WTC11 (cell line): ENCODE measurements at regions not wholly inside any gene's neighbourhood (a gene's known extent, or its start where the extent isn't known, plus 50 kb on each side); places are given as distances from the start of the nearest gene placed in this dataset.

Experiments
- ATAC-seq: fragments of 200-7000 bp; cut with Tn5 transposase; 2 replicates; pipeline ENCODE4 v1.10.0; 2021; ENCODE audit warnings: mild to moderate bottlenecking, moderate library complexity
- CTCF ChIA-PET: fragments of 300-600 bp; sonication (Branson Sonifier 250); formaldehyde crosslinking; loops from one replicate; lab custom pipeline; 2021; ENCODE audit warnings: antibody characterized with exemption; lab: Charles Lee
- POLR2A ChIA-PET: fragments of 350-600 bp; sonication (Branson Sonifier 250); formaldehyde crosslinking; loops from one replicate; lab custom pipeline; 2021; ENCODE audit warnings: antibody characterized with exemption; lab: Charles Lee
- DNase-seq: peaks from one replicate; pipeline ENCODE4 v3.0.0; 2021; ENCODE audit warnings: low spot score
- H3K27ac Mint-ChIP-seq: 2 replicates; pipeline ENCODE4 v1.8.0; 2021; ENCODE audit warnings: mixed read lengths
- H3K27me3 Mint-ChIP-seq: 2 replicates; pipeline ENCODE4 v1.8.0; 2021; ENCODE audit warnings: low read depth, mild to moderate bottlenecking, moderate library complexity, mixed read lengths
- H3K36me3 Mint-ChIP-seq: 2 replicates; pipeline ENCODE4 v1.8.0; 2021; ENCODE audit warnings: mixed read lengths
- H3K4me1 Mint-ChIP-seq: 2 replicates; pipeline ENCODE4 v1.8.0; 2022; ENCODE audit warnings: mixed read lengths
- H3K4me3 Mint-ChIP-seq: 2 replicates; pipeline ENCODE4 v1.8.0; 2021; ENCODE audit warnings: mild to moderate bottlenecking, moderate library complexity, mixed read lengths
- H3K9me3 Mint-ChIP-seq: 2 replicates; pipeline ENCODE4 v1.8.0; 2021; ENCODE audit warnings: mixed read lengths
- CBFB ChIP-seq: sonication (generic); formaldehyde crosslinking; IDR thresholded peaks from 2 replicates; pipeline ENCODE4 v1.8.1; 2022; ENCODE audit warnings: mild to moderate bottlenecking, low read depth, missing genetic modification reagents
- CREM ChIP-seq: sonication (generic); formaldehyde crosslinking; IDR thresholded peaks from 2 replicates; pipeline ENCODE4 v1.8.1; 2022; ENCODE audit warnings: mild to moderate bottlenecking, missing genetic modification reagents, moderate library complexity
- ELF4 ChIP-seq: sonication (generic); formaldehyde crosslinking; IDR thresholded peaks from 2 replicates; pipeline ENCODE4 v1.8.1; 2022; ENCODE audit warnings: low read depth, mild to moderate bottlenecking, moderate library complexity, missing genetic modification reagents
- ESRRA ChIP-seq: sonication (generic); formaldehyde crosslinking; IDR thresholded peaks from 2 replicates; pipeline ENCODE4 v1.8.1; 2022; ENCODE audit warnings: mild to moderate bottlenecking, missing genetic modification reagents, borderline replicate concordance
- GABPB1 ChIP-seq: sonication (generic); formaldehyde crosslinking; IDR thresholded peaks from 2 replicates; pipeline ENCODE4 v1.8.1; 2023; ENCODE audit warnings: mild to moderate bottlenecking, missing genetic modification reagents
- GRHL2 ChIP-seq: fragments of 250-450 bp; sonication (Bioruptor Pico); IDR thresholded peaks from 2 replicates; pipeline ENCODE4 v1.8.0; 2022; ENCODE audit warnings: mild to moderate bottlenecking, moderate library complexity; ENCODE audit not compliant: insufficient replicate concordance, severe bottlenecking
- HMGA2 ChIP-seq: fragments of 250-450 bp; sonication (Bioruptor Pico); IDR thresholded peaks from 2 replicates; pipeline ENCODE4 v1.4.0; 2021; ENCODE audit warnings: mild to moderate bottlenecking, moderate library complexity
- JUN ChIP-seq: sonication (generic); formaldehyde crosslinking; IDR thresholded peaks from 2 replicates; pipeline ENCODE4 v1.8.0; 2023; ENCODE audit warnings: mild to moderate bottlenecking, missing genetic modification reagents
- KAT7 ChIP-seq: sonication (generic); formaldehyde crosslinking; IDR thresholded peaks from 2 replicates; pipeline ENCODE4 v1.8.1; 2023; ENCODE audit warnings: missing genetic modification reagents, mild to moderate bottlenecking, borderline replicate concordance
- NFATC4 ChIP-seq: fragments of 250-450 bp; sonication (Bioruptor Pico); IDR thresholded peaks from 2 replicates; pipeline ENCODE4 v1.9.0; 2021; ENCODE audit warnings: mild to moderate bottlenecking
- NFE2L1 ChIP-seq: sonication (generic); formaldehyde crosslinking; IDR thresholded peaks from 2 replicates; pipeline ENCODE4 v1.8.1; 2023; ENCODE audit warnings: missing genetic modification reagents
- NFYB ChIP-seq: sonication (generic); formaldehyde crosslinking; conservative IDR thresholded peaks from 2 replicates; pipeline ENCODE4 v1.8.0; 2022; ENCODE audit warnings: low read depth, missing genetic modification reagents
- SMAD4 ChIP-seq: sonication (generic); formaldehyde crosslinking; IDR thresholded peaks from 2 replicates; pipeline ENCODE4 v1.8.0; 2022; ENCODE audit warnings: mild to moderate bottlenecking, missing genetic modification reagents
- SP1 ChIP-seq: sonication (generic); formaldehyde crosslinking; conservative IDR thresholded peaks from 2 replicates; pipeline ENCODE4 v1.8.1; 2022; ENCODE audit warnings: missing genetic modification reagents
- ZNF121 ChIP-seq: sonication (generic); formaldehyde crosslinking; IDR thresholded peaks from 2 replicates; pipeline ENCODE4 v1.8.0; 2023; ENCODE audit warnings: missing genetic modification reagents
- ZNF138 ChIP-seq: sonication (generic); formaldehyde crosslinking; conservative IDR thresholded peaks from 2 replicates; pipeline ENCODE4 v1.8.1; 2022; ENCODE audit warnings: mild to moderate bottlenecking, moderate library complexity, missing genetic modification reagents
- ZNF396 ChIP-seq: fragments of 250-450 bp; sonication (Bioruptor Pico); IDR thresholded peaks from 2 replicates; pipeline ENCODE4 v1.8.0; 2021; ENCODE audit warnings: mild to moderate bottlenecking, moderate library complexity, borderline replicate concordance
- ZNF423 ChIP-seq: fragments of 250-450 bp; sonication (Bioruptor Pico); IDR thresholded peaks from 2 replicates; pipeline ENCODE4 v2.1.2; 2022; ENCODE audit warnings: mild to moderate bottlenecking, moderate library complexity
- ZNF671 ChIP-seq: fragments of 250-450 bp; sonication (Bioruptor Pico); IDR thresholded peaks from 2 replicates; pipeline ENCODE4 v1.8.0; 2021; ENCODE audit warnings: mild to moderate bottlenecking
- TF ChIP-seq, protein P1 (sequence below): fragments of 250-450 bp; sonication (Bioruptor Pico); IDR thresholded peaks from 2 replicates; pipeline ENCODE4 v1.9.0; 2021; ENCODE audit warnings: moderate library complexity, mild to moderate bottlenecking, inconsistent platforms, borderline replicate concordance
- TF ChIP-seq, protein P2 (sequence below): sonication (generic); formaldehyde crosslinking; IDR thresholded peaks from 2 replicates; pipeline ENCODE4 v1.8.0; 2022; ENCODE audit warnings: mild to moderate bottlenecking, missing genetic modification reagents
- TF ChIP-seq, protein P3 (sequence below): fragments of 250-450 bp; sonication (Bioruptor Pico); IDR thresholded peaks from 2 replicates; pipeline ENCODE4 v1.9.0; 2021; ENCODE audit warnings: mild to moderate bottlenecking
- TF ChIP-seq, protein P4 (sequence below): sonication (generic); formaldehyde crosslinking; IDR thresholded peaks from 2 replicates; pipeline ENCODE4 v1.8.1; 2023; ENCODE audit warnings: mild to moderate bottlenecking, missing genetic modification reagents
- TF ChIP-seq, protein P5 (sequence below): sonication (generic); formaldehyde crosslinking; IDR thresholded peaks from 2 replicates; pipeline ENCODE4 v1.8.0; 2022; ENCODE audit warnings: mild to moderate bottlenecking, missing genetic modification reagents
- TF ChIP-seq, protein P6 (sequence below): sonication (generic); formaldehyde crosslinking; IDR thresholded peaks from 2 replicates; pipeline ENCODE4 v1.8.0; 2022; ENCODE audit warnings: mild to moderate bottlenecking, missing genetic modification reagents
- TF ChIP-seq, protein P7 (sequence below): sonication (generic); formaldehyde crosslinking; IDR thresholded peaks from 2 replicates; pipeline ENCODE4 v1.8.1; 2022; ENCODE audit warnings: mild to moderate bottlenecking, moderate library complexity, missing genetic modification reagents

DNA sequence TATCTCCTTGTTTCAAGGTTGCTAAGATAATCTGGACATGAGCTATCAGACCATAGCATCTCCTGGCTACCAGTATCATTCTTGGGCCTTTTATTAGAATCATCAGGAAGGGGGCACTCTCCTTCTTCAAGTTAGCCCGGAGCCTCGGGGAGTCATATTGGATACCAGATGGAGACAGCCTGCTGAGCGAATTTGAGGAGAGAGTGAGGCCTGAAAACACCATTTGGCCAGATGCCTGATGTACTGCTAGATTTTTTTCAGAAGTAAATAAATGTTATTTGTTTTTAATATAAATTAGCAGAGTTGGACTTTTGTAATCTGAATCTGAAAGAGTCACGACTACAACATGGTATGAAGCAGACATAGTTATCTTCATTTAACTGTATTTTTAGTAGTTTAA is 848.6 kb downstream of the IGSF11 start (continued):
- TF ChIP-seq, protein P1, sequence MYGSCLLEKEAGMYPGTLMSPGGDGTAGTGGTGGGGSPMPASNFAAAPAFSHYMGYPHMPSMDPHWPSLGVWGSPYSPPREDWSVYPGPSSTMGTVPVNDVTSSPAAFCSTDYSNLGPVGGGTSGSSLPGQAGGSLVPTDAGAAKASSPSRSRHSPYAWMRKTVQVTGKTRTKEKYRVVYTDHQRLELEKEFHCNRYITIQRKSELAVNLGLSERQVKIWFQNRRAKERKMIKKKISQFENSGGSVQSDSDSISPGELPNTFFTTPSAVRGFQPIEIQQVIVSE, result no peak
- TF ChIP-seq GRHL2, result no peak
- no peak for TF ChIP-seq SP1 (CRISPR knock-in tag)
- no peak for TF ChIP-seq ESRRA (CRISPR knock-in tag)
- TF ChIP-seq, protein P2, sequence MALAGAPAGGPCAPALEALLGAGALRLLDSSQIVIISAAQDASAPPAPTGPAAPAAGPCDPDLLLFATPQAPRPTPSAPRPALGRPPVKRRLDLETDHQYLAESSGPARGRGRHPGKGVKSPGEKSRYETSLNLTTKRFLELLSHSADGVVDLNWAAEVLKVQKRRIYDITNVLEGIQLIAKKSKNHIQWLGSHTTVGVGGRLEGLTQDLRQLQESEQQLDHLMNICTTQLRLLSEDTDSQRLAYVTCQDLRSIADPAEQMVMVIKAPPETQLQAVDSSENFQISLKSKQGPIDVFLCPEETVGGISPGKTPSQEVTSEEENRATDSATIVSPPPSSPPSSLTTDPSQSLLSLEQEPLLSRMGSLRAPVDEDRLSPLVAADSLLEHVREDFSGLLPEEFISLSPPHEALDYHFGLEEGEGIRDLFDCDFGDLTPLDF, result no peak
- TF ChIP-seq ZNF423 (CRISPR knock-in tag), result no peak
- TF ChIP-seq CREM (CRISPR knock-in tag), result no peak

DNA sequence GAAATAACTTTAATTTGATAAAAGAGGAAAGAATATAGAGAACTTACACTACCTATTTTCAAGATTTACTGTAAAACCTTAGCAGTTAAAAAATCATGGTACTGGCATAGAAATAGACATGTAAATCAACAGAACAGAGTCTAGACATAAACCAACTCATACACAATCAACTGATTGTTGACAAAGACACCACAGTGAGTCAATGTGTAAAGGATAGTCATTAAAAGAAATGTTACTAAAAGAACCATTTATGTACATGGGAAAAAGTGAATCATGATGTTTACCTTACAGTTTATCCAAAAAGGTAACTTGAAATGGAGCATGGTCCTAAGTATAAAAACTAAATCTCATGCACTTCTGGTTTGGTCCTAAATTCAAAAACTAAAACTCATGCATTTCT is 847.4 kb downstream of the IGSF11 start:
- ATAC-seq, result no peak
- H3K27me3 Mint-ChIP-seq, result no peaks in the 10 kb centered on the region
- no peak overlapping the region for H3K27ac Mint-ChIP-seq
- no peak overlapping the region for H3K4me3 Mint-ChIP-seq
- CTCF ChIA-PET, result no interaction called here
- no peak for TF ChIP-seq ZNF671 (CRISPR knock-in tag)
- no peak for TF ChIP-seq ELF4
- no peak for TF ChIP-seq ZNF138 (CRISPR knock-in tag)
- no peak for TF ChIP-seq ZNF121 (CRISPR knock-in tag)
- TF ChIP-seq NFATC4 (CRISPR knock-in tag), result no peak
- no peak for TF ChIP-seq ZNF396
- TF ChIP-seq HMGA2 (CRISPR knock-in tag), result no peak
- TF ChIP-seq SP1 (CRISPR knock-in tag), result no peak
- no peak for TF ChIP-seq CBFB
- TF ChIP-seq, protein P3, sequence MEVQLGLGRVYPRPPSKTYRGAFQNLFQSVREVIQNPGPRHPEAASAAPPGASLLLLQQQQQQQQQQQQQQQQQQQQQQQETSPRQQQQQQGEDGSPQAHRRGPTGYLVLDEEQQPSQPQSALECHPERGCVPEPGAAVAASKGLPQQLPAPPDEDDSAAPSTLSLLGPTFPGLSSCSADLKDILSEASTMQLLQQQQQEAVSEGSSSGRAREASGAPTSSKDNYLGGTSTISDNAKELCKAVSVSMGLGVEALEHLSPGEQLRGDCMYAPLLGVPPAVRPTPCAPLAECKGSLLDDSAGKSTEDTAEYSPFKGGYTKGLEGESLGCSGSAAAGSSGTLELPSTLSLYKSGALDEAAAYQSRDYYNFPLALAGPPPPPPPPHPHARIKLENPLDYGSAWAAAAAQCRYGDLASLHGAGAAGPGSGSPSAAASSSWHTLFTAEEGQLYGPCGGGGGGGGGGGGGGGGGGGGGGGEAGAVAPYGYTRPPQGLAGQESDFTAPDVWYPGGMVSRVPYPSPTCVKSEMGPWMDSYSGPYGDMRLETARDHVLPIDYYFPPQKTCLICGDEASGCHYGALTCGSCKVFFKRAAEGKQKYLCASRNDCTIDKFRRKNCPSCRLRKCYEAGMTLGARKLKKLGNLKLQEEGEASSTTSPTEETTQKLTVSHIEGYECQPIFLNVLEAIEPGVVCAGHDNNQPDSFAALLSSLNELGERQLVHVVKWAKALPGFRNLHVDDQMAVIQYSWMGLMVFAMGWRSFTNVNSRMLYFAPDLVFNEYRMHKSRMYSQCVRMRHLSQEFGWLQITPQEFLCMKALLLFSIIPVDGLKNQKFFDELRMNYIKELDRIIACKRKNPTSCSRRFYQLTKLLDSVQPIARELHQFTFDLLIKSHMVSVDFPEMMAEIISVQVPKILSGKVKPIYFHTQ (CRISPR knock-in tag), result no peak
- TF ChIP-seq JUN (CRISPR knock-in tag), result no peak
- no peak for TF ChIP-seq SMAD4 (CRISPR knock-in tag)
- TF ChIP-seq, all 79 proteins: peak for 0
- peaks cover 12% of the 10 kb centered on the region for H3K9me3 Mint-ChIP-seq
- H3K36me3 Mint-ChIP-seq, result peaks cover 5% of the 10 kb centered on the region
- H3K4me1 Mint-ChIP-seq, result no peaks in the 10 kb centered on the region
- DNase-seq, result no peak
- POLR2A ChIA-PET, result no interaction called here

DNA sequence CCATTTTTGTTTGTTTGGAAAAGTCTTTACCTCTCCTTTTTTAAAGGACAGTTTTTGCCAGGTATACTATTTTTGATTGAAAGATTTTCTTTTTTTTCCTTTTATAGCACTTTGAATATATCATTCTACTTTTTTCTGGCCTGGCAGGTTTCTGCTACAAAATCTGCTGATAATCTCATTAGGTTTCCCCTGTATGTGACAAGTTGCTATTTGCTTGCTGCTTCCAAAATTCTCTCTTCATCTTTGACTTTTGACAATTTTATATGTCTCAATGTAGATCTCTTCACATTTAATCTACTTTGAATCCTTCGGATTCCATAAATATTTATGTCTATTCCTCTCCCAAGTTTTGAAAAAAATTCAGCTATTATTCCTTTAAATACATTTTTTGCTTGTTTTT is 838.5 kb downstream of the IGSF11 start:
- DNase-seq, result no peak
- Mint-ChIP-seq H3K27ac (no peak overlapping the region), H3K4me3 (no peak overlapping the region), H3K27me3 (no peaks in the 10 kb centered on the region; the same call in 1 of the 2 replicates), H3K9me3 (peaks cover 78% of the 10 kb centered on the region), H3K4me1 (no peaks in the 10 kb centered on the region), H3K36me3 (peaks cover 29% of the 10 kb centered on the region)
- CTCF ChIA-PET, result no interaction called here
- no peak for ATAC-seq
- POLR2A ChIA-PET, result no interaction called here
- no peak for TF ChIP-seq NFE2L1 (CRISPR knock-in tag)
- TF ChIP-seq CREM (CRISPR knock-in tag), result no peak
- TF ChIP-seq, protein P4, sequence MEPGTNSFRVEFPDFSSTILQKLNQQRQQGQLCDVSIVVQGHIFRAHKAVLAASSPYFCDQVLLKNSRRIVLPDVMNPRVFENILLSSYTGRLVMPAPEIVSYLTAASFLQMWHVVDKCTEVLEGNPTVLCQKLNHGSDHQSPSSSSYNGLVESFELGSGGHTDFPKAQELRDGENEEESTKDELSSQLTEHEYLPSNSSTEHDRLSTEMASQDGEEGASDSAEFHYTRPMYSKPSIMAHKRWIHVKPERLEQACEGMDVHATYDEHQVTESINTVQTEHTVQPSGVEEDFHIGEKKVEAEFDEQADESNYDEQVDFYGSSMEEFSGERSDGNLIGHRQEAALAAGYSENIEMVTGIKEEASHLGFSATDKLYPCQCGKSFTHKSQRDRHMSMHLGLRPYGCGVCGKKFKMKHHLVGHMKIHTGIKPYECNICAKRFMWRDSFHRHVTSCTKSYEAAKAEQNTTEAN, result no peak
- TF ChIP-seq, protein P5, sequence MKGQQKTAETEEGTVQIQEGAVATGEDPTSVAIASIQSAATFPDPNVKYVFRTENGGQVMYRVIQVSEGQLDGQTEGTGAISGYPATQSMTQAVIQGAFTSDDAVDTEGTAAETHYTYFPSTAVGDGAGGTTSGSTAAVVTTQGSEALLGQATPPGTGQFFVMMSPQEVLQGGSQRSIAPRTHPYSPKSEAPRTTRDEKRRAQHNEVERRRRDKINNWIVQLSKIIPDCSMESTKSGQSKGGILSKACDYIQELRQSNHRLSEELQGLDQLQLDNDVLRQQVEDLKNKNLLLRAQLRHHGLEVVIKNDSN, result no peak
- no peak for TF ChIP-seq KAT7 (CRISPR knock-in tag)
- TF ChIP-seq NFYB, result no peak
- no peak for TF ChIP-seq GABPB1 (CRISPR knock-in tag)
- TF ChIP-seq, protein P6, sequence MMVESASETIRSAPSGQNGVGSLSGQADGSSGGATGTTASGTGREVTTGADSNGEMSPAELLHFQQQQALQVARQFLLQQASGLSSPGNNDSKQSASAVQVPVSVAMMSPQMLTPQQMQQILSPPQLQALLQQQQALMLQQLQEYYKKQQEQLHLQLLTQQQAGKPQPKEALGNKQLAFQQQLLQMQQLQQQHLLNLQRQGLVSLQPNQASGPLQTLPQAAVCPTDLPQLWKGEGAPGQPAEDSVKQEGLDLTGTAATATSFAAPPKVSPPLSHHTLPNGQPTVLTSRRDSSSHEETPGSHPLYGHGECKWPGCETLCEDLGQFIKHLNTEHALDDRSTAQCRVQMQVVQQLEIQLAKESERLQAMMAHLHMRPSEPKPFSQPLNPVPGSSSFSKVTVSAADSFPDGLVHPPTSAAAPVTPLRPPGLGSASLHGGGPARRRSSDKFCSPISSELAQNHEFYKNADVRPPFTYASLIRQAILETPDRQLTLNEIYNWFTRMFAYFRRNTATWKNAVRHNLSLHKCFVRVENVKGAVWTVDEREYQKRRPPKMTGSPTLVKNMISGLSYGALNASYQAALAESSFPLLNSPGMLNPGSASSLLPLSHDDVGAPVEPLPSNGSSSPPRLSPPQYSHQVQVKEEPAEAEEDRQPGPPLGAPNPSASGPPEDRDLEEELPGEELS (CRISPR knock-in tag), result no peak
- TF ChIP-seq, protein P7, sequence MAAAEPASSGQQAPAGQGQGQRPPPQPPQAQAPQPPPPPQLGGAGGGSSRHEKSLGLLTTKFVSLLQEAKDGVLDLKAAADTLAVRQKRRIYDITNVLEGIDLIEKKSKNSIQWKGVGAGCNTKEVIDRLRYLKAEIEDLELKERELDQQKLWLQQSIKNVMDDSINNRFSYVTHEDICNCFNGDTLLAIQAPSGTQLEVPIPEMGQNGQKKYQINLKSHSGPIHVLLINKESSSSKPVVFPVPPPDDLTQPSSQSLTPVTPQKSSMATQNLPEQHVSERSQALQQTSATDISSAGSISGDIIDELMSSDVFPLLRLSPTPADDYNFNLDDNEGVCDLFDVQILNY, result no peak
- no peak for TF ChIP-seq HMGA2 (CRISPR knock-in tag)
- TF ChIP-seq, protein P2, result no peak
